Lung microvascular endothelial cell (primary cell): ENCODE measurements at regions not wholly inside any gene's neighbourhood (a gene's known extent, or its start where the extent isn't known, plus 50 kb on each side); places are given as distances from the start of the nearest gene placed in this dataset.
A peak's percentile ranks its signal among the peaks of the same experiment; 100 is the strongest.

Experiments
- DNase-seq, 2 donors: peaks; one replicate each; pipeline versions ENCODE4 v3.0.0 to v3.0.0-alpha.2; 2010; ENCODE audit warnings: low read depth in 2 of 2

- no peak for DNase-seq
These were observed 150.9 kb upstream of the WSCD2 start for GRCh38 chr12:107978201-107978600.

- DNase-seq: no peak
These were observed 150.4 kb upstream of the WSCD2 start for GRCh38 chr12:107978641-107979040.

GRCh38 chr12:107983756-107984472 is 145.2 kb upstream of the WSCD2 start:
- DNase-seq: peak in 1 of 2 donors; percentile 17

GRCh38 chr12:107984973-107985372 is 144.1 kb upstream of the WSCD2 start:
- DNase-seq: no peak

- DNase-seq: no peak
These were observed 142.9 kb upstream of the WSCD2 start for GRCh38 chr12:107986183-107986582.

GRCh38 chr12:107990325-107990724 is 138.8 kb upstream of the WSCD2 start:
- DNase-seq: peak; percentile 34 to 45

GRCh38 chr12:107992029-107992428 is 137.1 kb upstream of the WSCD2 start:
- no peak for DNase-seq

DNA sequence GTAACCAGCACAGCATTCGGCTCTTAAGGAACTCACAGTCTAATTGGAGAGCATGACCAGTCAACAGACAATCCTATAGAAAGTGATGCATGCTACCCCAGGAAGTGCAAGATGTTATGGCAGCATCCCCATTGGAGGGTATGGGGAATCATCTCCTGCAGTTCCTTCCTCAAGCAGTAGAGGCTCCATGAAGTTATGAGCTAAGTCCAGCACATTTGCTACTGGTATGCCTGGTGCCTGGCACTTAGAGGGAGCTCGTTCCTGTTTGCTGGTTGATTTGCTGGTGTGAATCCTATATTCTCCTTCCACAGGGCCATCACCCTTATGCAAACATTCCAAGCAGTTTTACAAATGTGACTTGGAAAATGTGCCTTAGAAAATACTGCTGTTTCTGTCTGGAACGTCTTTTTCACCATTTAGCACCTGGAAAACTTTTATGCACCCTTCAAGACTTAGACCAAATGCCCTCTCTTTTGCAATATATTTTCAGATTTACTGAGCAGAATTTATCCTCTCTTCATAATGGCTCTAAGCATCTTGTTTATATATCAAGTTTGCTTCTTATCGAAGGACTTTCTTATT is 136.1 kb upstream of the WSCD2 start:
- DNase-seq: peak; percentile 36 to 59

DNA sequence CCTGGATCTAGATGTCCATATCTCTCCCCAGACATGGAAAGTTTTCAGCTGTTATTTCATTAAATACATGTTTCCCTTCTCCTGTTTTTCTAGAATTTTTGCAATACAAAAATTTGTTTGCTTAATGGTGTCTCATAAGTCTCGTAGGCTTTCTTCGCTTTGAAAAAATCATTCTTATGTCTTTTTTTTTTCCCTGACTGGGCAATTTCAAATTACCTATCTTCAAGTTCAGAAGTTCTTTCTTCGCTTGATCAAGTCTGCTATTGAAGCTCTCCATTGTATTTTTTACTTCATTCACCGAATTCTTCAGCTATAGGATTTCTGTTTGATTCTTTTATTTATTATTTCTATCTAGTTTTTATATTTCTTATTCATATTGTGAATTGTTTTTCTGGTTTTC is 130.2 kb upstream of the WSCD2 start:
- DNase-seq: no peak

DNA sequence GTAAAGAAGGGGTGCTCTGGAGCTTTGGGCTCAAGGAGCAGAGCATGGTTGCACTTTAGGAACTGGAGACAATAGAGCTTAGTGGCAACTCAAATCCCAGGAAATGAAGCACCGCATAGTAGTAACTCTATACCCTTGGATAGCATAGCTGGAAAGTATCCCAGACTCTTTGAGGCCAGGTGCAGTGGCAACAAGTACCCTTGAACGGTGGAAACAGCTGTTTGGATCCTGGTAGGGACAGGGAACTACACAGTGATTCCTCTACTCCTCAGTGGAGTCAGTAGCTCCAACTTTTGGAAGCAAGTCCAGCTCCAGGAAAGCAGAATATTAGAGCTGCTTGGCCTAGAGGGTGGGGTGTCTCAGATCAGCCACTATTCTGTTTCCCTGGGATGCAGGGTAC is 129.0 kb upstream of the WSCD2 start:
- DNase-seq: no peak

DNA sequence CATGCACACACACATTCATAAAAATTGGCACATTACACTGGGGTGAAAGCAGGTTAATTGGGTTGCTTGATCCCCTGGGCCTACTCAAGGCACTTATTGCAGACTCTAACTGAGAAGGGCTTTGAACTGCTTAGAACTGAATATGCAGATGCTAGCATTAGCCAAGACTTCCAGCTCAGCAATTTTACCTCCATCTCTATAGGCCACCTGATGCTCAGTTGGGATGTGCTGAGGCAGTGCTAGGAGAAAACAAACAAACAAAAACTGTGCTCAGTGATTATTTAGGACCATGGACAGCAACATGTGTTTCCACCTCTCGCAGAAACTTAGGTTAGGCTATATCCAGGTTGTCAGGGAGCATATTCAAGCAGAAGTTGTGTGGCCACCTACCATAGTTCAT is 124.8 kb upstream of the WSCD2 start:
- DNase-seq: peak; percentile 11 to 31

DNA sequence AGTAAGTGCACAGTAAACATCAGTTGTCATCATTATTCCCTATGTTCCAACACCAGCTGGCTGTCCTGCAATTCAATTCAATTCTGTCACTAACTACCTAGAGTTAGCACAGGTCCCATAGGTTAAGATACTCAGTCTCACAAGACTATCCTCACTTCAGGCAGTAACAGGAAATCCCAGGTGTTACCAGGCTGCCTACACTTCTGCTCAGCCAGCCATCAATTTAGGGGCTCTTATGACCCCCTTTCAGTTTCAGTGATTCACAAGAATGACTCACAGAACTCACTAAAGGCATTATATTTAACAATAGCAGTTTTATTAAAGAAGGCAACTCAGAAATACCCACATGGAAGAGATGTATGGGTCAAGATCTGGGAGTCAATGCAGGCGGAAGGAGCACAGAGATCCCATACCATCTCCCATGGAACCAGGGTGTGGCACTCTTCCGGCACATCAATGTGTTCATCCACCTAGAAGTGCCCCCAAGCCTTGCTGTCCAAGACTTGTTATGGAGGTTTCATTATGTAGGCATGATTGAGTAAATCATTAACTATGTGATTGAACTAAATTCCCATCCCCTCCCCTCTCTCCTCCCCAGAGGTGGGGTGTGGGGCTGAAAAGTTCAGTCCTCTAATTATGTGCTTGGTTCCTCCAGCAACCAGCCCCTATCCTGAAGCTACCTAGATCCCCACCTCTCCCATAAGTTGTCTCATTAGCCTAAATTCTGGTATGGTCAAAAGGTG is 120.8 kb upstream of the WSCD2 start:
- DNase-seq: no peak

- no peak for DNase-seq
These were observed 119.5 kb upstream of the WSCD2 start for GRCh38 chr12:108009442-108010070.

DNA sequence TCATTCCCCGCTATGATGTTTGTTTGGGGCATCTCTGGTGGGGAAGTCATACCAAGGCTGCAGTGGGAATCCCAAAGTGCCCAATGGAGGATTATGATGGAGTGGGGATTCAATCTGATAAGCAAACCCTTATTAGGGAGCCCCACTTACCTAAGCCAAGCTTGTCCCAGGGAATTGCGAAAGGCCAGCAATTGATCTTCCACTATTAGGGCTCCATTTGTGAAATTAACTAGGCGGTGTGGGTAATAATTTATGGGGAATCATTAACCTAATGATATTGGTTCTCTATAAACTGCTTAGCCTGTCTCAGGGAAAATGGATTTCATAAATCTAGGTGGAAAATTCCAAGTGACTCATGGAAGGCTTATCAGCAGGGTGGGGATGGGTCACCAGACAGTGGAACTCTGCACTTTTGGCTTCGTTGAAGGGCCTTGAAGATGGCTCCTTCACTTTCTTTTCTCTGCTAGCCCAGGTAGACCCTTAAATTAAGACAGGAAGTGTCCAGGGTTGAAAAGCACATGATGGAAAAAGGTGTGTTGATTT is 113.0 kb upstream of the WSCD2 start:
- no peak for DNase-seq

GRCh38 chr12:108017472-108018057 is 111.5 kb upstream of the WSCD2 start:
- no peak for DNase-seq

GRCh38 chr12:108019862-108020261 is 109.2 kb upstream of the WSCD2 start:
- no peak for DNase-seq

DNA sequence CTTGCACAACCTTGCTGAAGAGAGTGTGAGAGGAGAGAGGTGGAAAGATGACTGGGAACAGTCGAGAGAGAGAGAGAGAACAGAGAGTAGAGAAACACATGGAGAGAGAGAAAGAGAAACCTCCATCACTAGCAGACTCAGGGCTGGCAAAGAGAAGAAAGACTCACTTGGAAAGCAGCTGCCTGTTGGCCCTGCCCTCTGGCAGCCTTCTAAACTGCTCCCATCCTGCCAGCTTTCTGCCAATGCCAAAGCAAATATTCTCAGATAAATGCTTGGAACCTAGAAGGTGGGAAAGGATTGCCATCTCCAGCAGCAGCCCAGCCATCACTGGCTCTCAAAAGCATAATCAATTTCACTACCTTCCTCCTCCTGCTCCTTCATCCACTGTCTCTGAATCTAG is 107.9 kb upstream of the WSCD2 start:
- no peak for DNase-seq

GRCh38 chr12:108021949-108022522 is 107.1 kb upstream of the WSCD2 start:
- DNase-seq: no peak

DNA sequence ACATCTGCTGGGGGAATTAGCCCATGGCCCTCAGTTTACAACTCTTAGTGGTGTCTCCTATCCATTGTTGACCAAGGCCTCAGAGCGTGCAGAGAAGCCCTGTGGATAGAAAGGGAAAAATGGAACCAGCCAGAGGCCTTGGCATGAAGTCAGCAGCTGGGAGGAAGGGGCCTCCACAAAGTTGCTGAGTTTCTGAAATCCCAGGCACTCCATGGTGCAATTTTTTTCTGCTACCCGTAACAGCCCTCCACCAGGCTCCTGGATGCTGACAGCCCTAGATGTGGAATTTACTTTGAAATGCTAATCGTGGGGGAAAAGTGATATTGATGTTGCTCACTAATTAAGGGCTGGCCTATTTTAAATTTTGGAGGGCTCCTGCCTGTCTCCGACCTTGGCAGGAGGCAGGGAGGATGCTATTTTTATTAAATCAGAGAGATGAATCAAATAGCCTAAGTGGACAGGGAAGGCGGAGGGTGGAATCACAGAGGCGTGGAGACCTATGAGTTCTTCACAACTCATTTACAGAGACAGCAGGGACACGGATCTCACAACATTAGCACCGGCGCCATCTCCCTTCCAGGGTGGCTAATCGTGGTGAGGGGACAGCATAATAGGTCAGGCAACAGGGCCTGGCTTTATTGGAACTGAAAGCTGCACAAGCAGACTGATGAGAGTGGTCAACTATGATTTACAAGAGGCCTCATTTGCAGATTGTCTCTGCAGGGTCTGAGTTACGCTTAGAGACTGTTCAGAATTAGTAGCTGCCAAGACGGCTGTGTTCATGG is 99.8 kb upstream of the WSCD2 start:
- DNase-seq: no peak

GRCh38 chr12:108033090-108033489 is 96.0 kb upstream of the WSCD2 start:
- DNase-seq: no peak

GRCh38 chr12:108035372-108035771 is 93.7 kb upstream of the WSCD2 start:
- no peak for DNase-seq
